ENCODE measurements at regions not wholly inside any gene's neighbourhood (a gene's known extent, or its start where the extent isn't known, plus 50 kb on each side); places are given as distances from the start of the nearest gene placed in this dataset.

- no peak for TF ChIP-seq CTCF (IDR thresholded peaks at IDR 0.05)
- TF ChIP-seq POLR2A (IDR thresholded peaks at IDR 0.05) = no peak
- no peak for TF ChIP-seq POLR2AphosphoS5 (IDR thresholded peaks at IDR 0.05; ENCODE audit: insufficient read depth in 1 of 2, low read depth in 1 of 2)
Observed at GRCh38 chr7:33807155-33807530, 98.2 kb upstream of the BMPER start.
